CD8-positive, alpha-beta memory T cell (primary cell): ENCODE measurements at regions not wholly inside any gene's neighbourhood (a gene's known extent, or its start where the extent isn't known, plus 50 kb on each side); places are given as distances from the start of the nearest gene placed in this dataset.

Source experiments
- CTCF ChIA-PET: fragments of 350-600 bp; sonication (Branson Sonifier 250); formaldehyde crosslinking; loops from one replicate; lab custom pipeline; 2021; ENCODE audit warnings: antibody characterized with exemption; lab: Charles Lee
- POLR2A ChIA-PET: fragments of 350-600 bp; sonication (Branson Sonifier 250); formaldehyde crosslinking; loops from one replicate; lab custom pipeline; 2021; ENCODE audit warnings: antibody characterized with exemption; lab: Charles Lee
- DNase-seq, 5 donors: peaks; one replicate each; pipeline versions ENCODE4 v3.0.0 to v3.0.0-alpha.2; 2020 to 2022; ENCODE audit warnings: mixed read lengths in 1 of 5
- H3K27ac ChIP-seq: one replicate; pipeline ENCODE4 v1.7.0; 2013; ENCODE audit warnings: low read depth, mild to moderate bottlenecking, low read length, moderate library complexity
- H3K27me3 ChIP-seq: 2 replicates; pipeline ENCODE4 v1.7.0; 2013; ENCODE audit warnings: low read length, mild to moderate bottlenecking; ENCODE audit not compliant: insufficient read depth, poor library complexity, severe bottlenecking
- H3K36me3 ChIP-seq: 2 replicates; pipeline ENCODE4 v1.7.0; 2013; ENCODE audit warnings: mild to moderate bottlenecking, low read length, moderate library complexity; ENCODE audit not compliant: insufficient read depth
- H3K4me1 ChIP-seq: 2 replicates; pipeline ENCODE4 v1.7.0; 2013; ENCODE audit warnings: mild to moderate bottlenecking, low read length, moderate library complexity; ENCODE audit not compliant: insufficient read depth
- H3K4me3 ChIP-seq: 2 replicates; pipeline ENCODE4 v1.7.0; 2013; ENCODE audit warnings: mild to moderate bottlenecking, low read length
- H3K9me3 ChIP-seq: 2 replicates; pipeline ENCODE4 v1.7.0; 2013; ENCODE audit warnings: mild to moderate bottlenecking, low read length
- H3K27ac Mint-ChIP-seq, 8 donors: one replicate each; pipeline ENCODE4 v1.8.0; 2020 to 2021; ENCODE audit warnings: mixed read lengths in 8 of 8, mild to moderate bottlenecking in 6 of 8, inconsistent platforms in 3 of 8, moderate library complexity in 3 of 8
- H3K27me3 Mint-ChIP-seq, 2 donors: one replicate each; pipeline ENCODE4 v1.8.0; 2020 to 2021; ENCODE audit warnings: mixed read lengths in 2 of 2, mild to moderate bottlenecking in 1 of 2, moderate library complexity in 1 of 2
- H3K36me3 Mint-ChIP-seq, 3 donors: one replicate each; pipeline ENCODE4 v1.8.0; 2020 to 2021; ENCODE audit warnings: mixed read lengths in 3 of 3, inconsistent platforms in 1 of 3, mild to moderate bottlenecking in 1 of 3
- H3K4me1 Mint-ChIP-seq, 3 donors: one replicate each; pipeline ENCODE4 v1.8.0; 2020 to 2021; ENCODE audit warnings: mixed read lengths in 3 of 3, inconsistent platforms in 1 of 3, mild to moderate bottlenecking in 1 of 3
- H3K4me3 Mint-ChIP-seq, 7 donors: one replicate each; pipeline ENCODE4 v1.8.0; 2020 to 2021; ENCODE audit warnings: mixed read lengths in 7 of 7, mild to moderate bottlenecking in 6 of 7, moderate library complexity in 4 of 7, inconsistent platforms in 2 of 7
- H3K9me3 Mint-ChIP-seq, 5 donors: one replicate each; pipeline ENCODE4 v1.8.0; 2020 to 2022; ENCODE audit warnings: mixed read lengths in 5 of 5, mild to moderate bottlenecking in 3 of 5, moderate library complexity in 2 of 5, inconsistent platforms in 1 of 5

- H3K9me3 Mint-ChIP-seq = peaks cover 4 to 14% (median 8%) of the 10 kb centered on the region in 5 donors
- POLR2A ChIA-PET = no interaction called here
- DNase-seq = no peak
These were observed 264.6 kb downstream of the BRINP2 start for GRCh38 chr1:177435364-177435763.

GRCh38 chr1:177432897-177433296, 262.1 kb downstream of the BRINP2 start:
- no peaks in the 10 kb centered on the region for H3K27me3 ChIP-seq
- POLR2A ChIA-PET = no interaction called here
- H3K9me3 ChIP-seq = no peaks in the 10 kb centered on the region
- H3K36me3 Mint-ChIP-seq = peaks cover 0 to 2% (median 0%) of the 10 kb centered on the region in 3 donors
- peaks cover 0 to 11% (median 8%) of the 10 kb centered on the region in 5 donors for H3K9me3 Mint-ChIP-seq
- H3K36me3 ChIP-seq = no peaks in the 10 kb centered on the region
- H3K27ac ChIP-seq = no peak overlapping the region
- CTCF ChIA-PET = no interaction called here
- no peak overlapping the region for H3K4me3 Mint-ChIP-seq
- H3K4me1 Mint-ChIP-seq = no peaks in the 10 kb centered on the region
- no peak for DNase-seq
- no peaks in the 10 kb centered on the region for H3K27me3 Mint-ChIP-seq
- no peak overlapping the region for H3K4me3 ChIP-seq
- no peak overlapping the region for H3K27ac Mint-ChIP-seq
- H3K4me1 ChIP-seq = no peaks in the 10 kb centered on the region

More at GRCh38 chr1:177435364-177435763, 264.6 kb downstream of the BRINP2 start:
- Mint-ChIP-seq H3K36me3 (peaks cover 0 to 2% (median 0%) of the 10 kb centered on the region in 3 donors), H3K27me3 (no peaks in the 10 kb centered on the region), H3K27ac (no peak overlapping the region), H3K4me1 (no peaks in the 10 kb centered on the region), H3K4me3 (no peak overlapping the region)
- H3K36me3 ChIP-seq = no peaks in the 10 kb centered on the region
- H3K4me3 ChIP-seq = no peak overlapping the region
- H3K27me3 ChIP-seq = no peaks in the 10 kb centered on the region
- H3K27ac ChIP-seq = no peak overlapping the region
- no peaks in the 10 kb centered on the region for H3K4me1 ChIP-seq
- no peaks in the 10 kb centered on the region for H3K9me3 ChIP-seq
- CTCF ChIA-PET = no interaction called here

GRCh38 chr1:177431123-177431522, 260.4 kb downstream of the BRINP2 start:
- Histone ChIP-seq H3K4me1 (no peaks in the 10 kb centered on the region), H3K27ac (no peak overlapping the region), H3K4me3 (no peak overlapping the region), H3K27me3 (no peaks in the 10 kb centered on the region), H3K9me3 (no peaks in the 10 kb centered on the region), H3K36me3 (no peaks in the 10 kb centered on the region)
- CTCF ChIA-PET = no interaction called here
- Mint-ChIP-seq H3K27me3 (no peaks in the 10 kb centered on the region), H3K36me3 (peaks cover 0 to 2% (median 0%) of the 10 kb centered on the region in 3 donors), H3K4me1 (no peaks in the 10 kb centered on the region), H3K9me3 (peaks cover 0 to 14% (median 8%) of the 10 kb centered on the region in 5 donors), H3K27ac (no peak overlapping the region), H3K4me3 (no peak overlapping the region)
- POLR2A ChIA-PET = no interaction called here
- DNase-seq = no peak

GRCh38 chr1:177429234-177429633, 258.5 kb downstream of the BRINP2 start:
- Histone ChIP-seq H3K9me3 (no peaks in the 10 kb centered on the region), H3K27ac (no peak overlapping the region), H3K4me3 (no peak overlapping the region), H3K4me1 (no peaks in the 10 kb centered on the region), H3K36me3 (no peaks in the 10 kb centered on the region), H3K27me3 (no peaks in the 10 kb centered on the region)
- Mint-ChIP-seq H3K9me3 (peaks cover 0 to 15% (median 8%) of the 10 kb centered on the region in 5 donors), H3K4me1 (no peaks in the 10 kb centered on the region), H3K27me3 (peaks cover 0 to 2% of the 10 kb centered on the region in 2 donors), H3K27ac (no peak overlapping the region), H3K4me3 (no peak overlapping the region), H3K36me3 (no peaks in the 10 kb centered on the region)
- DNase-seq = no peak
- CTCF ChIA-PET = no interaction called here
- POLR2A ChIA-PET = no interaction called here

GRCh38 chr1:177427811-177428210, 257.1 kb downstream of the BRINP2 start:
- POLR2A ChIA-PET = no interaction called here
- no peaks in the 10 kb centered on the region for H3K4me1 Mint-ChIP-seq

GRCh38 chr1:177426497-177426896, 255.7 kb downstream of the BRINP2 start:
- no peaks in the 10 kb centered on the region for H3K36me3 Mint-ChIP-seq
- H3K4me3 ChIP-seq = no peak overlapping the region
- H3K27me3 Mint-ChIP-seq = peaks cover 0 to 2% of the 10 kb centered on the region in 2 donors
- peaks cover 0 to 14% (median 10%) of the 10 kb centered on the region in 5 donors for H3K9me3 Mint-ChIP-seq
- no peak overlapping the region for H3K4me3 Mint-ChIP-seq
- H3K27me3 ChIP-seq = no peaks in the 10 kb centered on the region
- no peaks in the 10 kb centered on the region for H3K9me3 ChIP-seq
- no peak overlapping the region for H3K27ac Mint-ChIP-seq
- no peaks in the 10 kb centered on the region for H3K36me3 ChIP-seq
- no peaks in the 10 kb centered on the region for H3K4me1 ChIP-seq
- DNase-seq = no peak
- no peaks in the 10 kb centered on the region for H3K4me1 Mint-ChIP-seq
- ChIA-PET CTCF (no interaction called here), POLR2A (no interaction called here)
- no peak overlapping the region for H3K27ac ChIP-seq

More at GRCh38 chr1:177427811-177428210, 257.1 kb downstream of the BRINP2 start:
- Mint-ChIP-seq H3K9me3 (peaks cover 0 to 15% (median 8%) of the 10 kb centered on the region in 5 donors), H3K36me3 (no peaks in the 10 kb centered on the region), H3K4me3 (no peak overlapping the region), H3K27ac (no peak overlapping the region), H3K27me3 (peaks cover 0 to 2% of the 10 kb centered on the region in 2 donors)
- H3K27me3 ChIP-seq = no peaks in the 10 kb centered on the region
- DNase-seq = no peak
- no peak overlapping the region for H3K4me3 ChIP-seq
- H3K27ac ChIP-seq = no peak overlapping the region
- CTCF ChIA-PET = no interaction called here
- no peaks in the 10 kb centered on the region for H3K9me3 ChIP-seq
- H3K4me1 ChIP-seq = no peaks in the 10 kb centered on the region
- H3K36me3 ChIP-seq = no peaks in the 10 kb centered on the region

- H3K4me1 ChIP-seq = no peaks in the 10 kb centered on the region
- H3K27ac Mint-ChIP-seq = no peak overlapping the region
- H3K9me3 Mint-ChIP-seq = peaks cover 0 to 14% (median 7%) of the 10 kb centered on the region in 5 donors
- no peaks in the 10 kb centered on the region for H3K36me3 ChIP-seq
- ChIA-PET CTCF (no interaction called here), POLR2A (no interaction called here)
- no peaks in the 10 kb centered on the region for H3K27me3 ChIP-seq
- H3K4me3 ChIP-seq = no peak overlapping the region
- H3K36me3 Mint-ChIP-seq = no peaks in the 10 kb centered on the region
- no peak overlapping the region for H3K27ac ChIP-seq
- no peak overlapping the region for H3K4me3 Mint-ChIP-seq
- H3K9me3 ChIP-seq = no peaks in the 10 kb centered on the region
- no peaks in the 10 kb centered on the region for H3K4me1 Mint-ChIP-seq
- DNase-seq = no peak
- H3K27me3 Mint-ChIP-seq = peaks cover 0 to 2% of the 10 kb centered on the region in 2 donors
These were observed 254.4 kb downstream of the BRINP2 start for GRCh38 chr1:177425199-177425598.

GRCh38 chr1:177424744-177425143, 254.0 kb downstream of the BRINP2 start:
- Histone ChIP-seq H3K9me3 (no peaks in the 10 kb centered on the region), H3K27ac (no peak overlapping the region), H3K36me3 (no peaks in the 10 kb centered on the region), H3K27me3 (no peaks in the 10 kb centered on the region), H3K4me3 (no peak overlapping the region), H3K4me1 (no peaks in the 10 kb centered on the region)
- POLR2A ChIA-PET = no interaction called here
- Mint-ChIP-seq H3K4me1 (no peaks in the 10 kb centered on the region), H3K4me3 (no peak overlapping the region), H3K27me3 (peaks cover 0 to 2% of the 10 kb centered on the region in 2 donors), H3K9me3 (peaks cover 0 to 14% (median 7%) of the 10 kb centered on the region in 5 donors), H3K27ac (no peak overlapping the region), H3K36me3 (no peaks in the 10 kb centered on the region)
- CTCF ChIA-PET = no interaction called here
- no peak for DNase-seq
